ENCODE measurements at regions not wholly inside any gene's neighbourhood (a gene's known extent, or its start where the extent isn't known, plus 50 kb on each side); places are given as distances from the start of the nearest gene placed in this dataset.

- peak in 2 of 3 donors; percentile 75 to 79 for DNase-seq
- ATAC-seq (ENCODE audit: insufficient read depth, low FRiP score): no peak
- no peaks in the 10 kb centered on the region for H3K36me3 ChIP-seq (ENCODE audit: control insufficient read depth in 4 of 4, insufficient read depth in 4 of 4, low read length in 4 of 4)
- peaks cover 0 to 20% (median 0%) of the 10 kb centered on the region in 5 donors for H3K4me1 ChIP-seq (ENCODE audit: control insufficient read depth in 5 of 5, insufficient read depth in 5 of 5, low read length in 5 of 5)
- peaks cover 0 to 4% (median 2%) of the 10 kb centered on the region in 4 donors for H3K9me3 ChIP-seq (ENCODE audit: control insufficient read depth in 4 of 4, insufficient read depth in 3 of 4, low read length in 3 of 4)
- H3K27me3 ChIP-seq (ENCODE audit: control insufficient read depth in 3 of 3, insufficient read depth in 3 of 3, low read length in 2 of 3): no peaks in the 10 kb centered on the region
- H3K27ac ChIP-seq (ENCODE audit: low read depth in 1 of 2, low read length in 1 of 2): no peak overlapping the region
- no peak overlapping the region for H3K4me3 ChIP-seq
- H3K9ac ChIP-seq (ENCODE audit: insufficient read depth in 1 of 2, low read length in 2 of 2): no peak overlapping the region
- TF ChIP-seq CTCF (IDR thresholded peaks at IDR 0.05; ENCODE audit: control extremely low read depth, extremely low read depth): no peak
Observed at GRCh38 chr6:80939898-80940297, 812.6 kb downstream of the TENT5A start.

- peaks cover 0 to 20% (median 0%) of the 10 kb centered on the region in 5 donors for H3K4me1 ChIP-seq (ENCODE audit: control insufficient read depth in 5 of 5, insufficient read depth in 5 of 5, low read length in 5 of 5)
- H3K9me3 ChIP-seq (ENCODE audit: control insufficient read depth in 4 of 4, insufficient read depth in 3 of 4, low read length in 3 of 4): peaks cover 0 to 4% (median 2%) of the 10 kb centered on the region in 4 donors
- no peak overlapping the region for H3K9ac ChIP-seq (ENCODE audit: insufficient read depth in 1 of 2, low read length in 2 of 2)
- DNase-seq (no peak), ATAC-seq (ENCODE audit: insufficient read depth, low FRiP score) (no peak)
- H3K4me3 ChIP-seq: no peak overlapping the region
- no peak for TF ChIP-seq CTCF (IDR thresholded peaks at IDR 0.05; ENCODE audit: control extremely low read depth, extremely low read depth)
- H3K27ac ChIP-seq (ENCODE audit: low read depth in 1 of 2, low read length in 1 of 2): no peak overlapping the region
- no peaks in the 10 kb centered on the region for H3K36me3 ChIP-seq (ENCODE audit: control insufficient read depth in 4 of 4, insufficient read depth in 4 of 4, low read length in 4 of 4)
- 71 to 76% methylated on average over 4 of the region's 4 CpGs for WGBS, 2 donors
- no peaks in the 10 kb centered on the region for H3K27me3 ChIP-seq (ENCODE audit: control insufficient read depth in 3 of 3, insufficient read depth in 3 of 3, low read length in 2 of 3)
Observed at GRCh38 chr6:80939480-80939879, 813.0 kb downstream of the TENT5A start.

- TF ChIP-seq CTCF (IDR thresholded peaks at IDR 0.05; ENCODE audit: control extremely low read depth, extremely low read depth): no peak
- no peaks in the 10 kb centered on the region for H3K36me3 ChIP-seq (ENCODE audit: control insufficient read depth in 4 of 4, insufficient read depth in 4 of 4, low read length in 4 of 4)
- H3K9ac ChIP-seq (ENCODE audit: insufficient read depth in 1 of 2, low read length in 2 of 2): no peak overlapping the region
- H3K4me3 ChIP-seq: no peak overlapping the region
- H3K9me3 ChIP-seq (ENCODE audit: control insufficient read depth in 4 of 4, insufficient read depth in 3 of 4, low read length in 3 of 4): peaks cover 0 to 4% (median 2%) of the 10 kb centered on the region in 4 donors
- H3K27me3 ChIP-seq (ENCODE audit: control insufficient read depth in 3 of 3, insufficient read depth in 3 of 3, low read length in 2 of 3): no peaks in the 10 kb centered on the region
- ATAC-seq (ENCODE audit: insufficient read depth, low FRiP score) (no peak), DNase-seq (no peak)
- no peak overlapping the region for H3K27ac ChIP-seq (ENCODE audit: low read depth in 1 of 2, low read length in 1 of 2)
- 51 to 57% methylated on average over 1 of the region's 1 CpG for WGBS, 2 donors
- H3K4me1 ChIP-seq (ENCODE audit: control insufficient read depth in 5 of 5, insufficient read depth in 5 of 5, low read length in 5 of 5): peaks cover 0 to 20% (median 0%) of the 10 kb centered on the region in 5 donors
Observed at GRCh38 chr6:80938131-80938530, 814.4 kb downstream of the TENT5A start.

- no peak overlapping the region for H3K27ac ChIP-seq (ENCODE audit: low read depth in 1 of 2, low read length in 1 of 2)
- peaks cover 0 to 3% (median under 1%) of the 10 kb centered on the region in 4 donors for H3K9me3 ChIP-seq (ENCODE audit: control insufficient read depth in 4 of 4, insufficient read depth in 3 of 4, low read length in 3 of 4)
- H3K4me1 ChIP-seq (ENCODE audit: control insufficient read depth in 5 of 5, insufficient read depth in 5 of 5, low read length in 5 of 5): no peaks in the 10 kb centered on the region
- no peaks in the 10 kb centered on the region for H3K27me3 ChIP-seq (ENCODE audit: control insufficient read depth in 3 of 3, insufficient read depth in 3 of 3, low read length in 2 of 3)
- DNase-seq (no peak), ATAC-seq (ENCODE audit: insufficient read depth, low FRiP score) (no peak)
- H3K4me3 ChIP-seq: no peak overlapping the region
- no peaks in the 10 kb centered on the region for H3K36me3 ChIP-seq (ENCODE audit: control insufficient read depth in 4 of 4, insufficient read depth in 4 of 4, low read length in 4 of 4)
- H3K9ac ChIP-seq (ENCODE audit: insufficient read depth in 1 of 2, low read length in 2 of 2): no peak overlapping the region
- no peak for TF ChIP-seq CTCF (IDR thresholded peaks at IDR 0.05; ENCODE audit: control extremely low read depth, extremely low read depth)
Observed at GRCh38 chr6:80932359-80932758, 820.1 kb downstream of the TENT5A start.

Measured in lung (tissue), 11 donors.